ENCODE measurements at regions not wholly inside any gene's neighbourhood (a gene's known extent, or its start where the extent isn't known, plus 50 kb on each side); places are given as distances from the start of the nearest gene placed in this dataset.

GRCh38 chr4:167918077-167918476 is 174.3 kb upstream of the ANXA10 start:
- Histone ChIP-seq H3K9me3 (peaks cover 0 to 11% (median 8%) of the 10 kb centered on the region in 4 donors), H3K4me3 (no peak overlapping the region), H3K27ac (replicated peaks in 1 of 4) (no peak overlapping the region), H3K27me3 (no peaks in the 10 kb centered on the region), H3K4me1 (no peaks in the 10 kb centered on the region), H3K36me3 (no peaks in the 10 kb centered on the region)
- no peak for DNase-seq (ENCODE audit: extremely low spot score)
- no peak for TF ChIP-seq EP300 (IDR thresholded peaks at IDR 0.05)
- no peak for TF ChIP-seq POLR2AphosphoS5 (IDR thresholded peaks at IDR 0.05)
- TF ChIP-seq, protein P1, sequence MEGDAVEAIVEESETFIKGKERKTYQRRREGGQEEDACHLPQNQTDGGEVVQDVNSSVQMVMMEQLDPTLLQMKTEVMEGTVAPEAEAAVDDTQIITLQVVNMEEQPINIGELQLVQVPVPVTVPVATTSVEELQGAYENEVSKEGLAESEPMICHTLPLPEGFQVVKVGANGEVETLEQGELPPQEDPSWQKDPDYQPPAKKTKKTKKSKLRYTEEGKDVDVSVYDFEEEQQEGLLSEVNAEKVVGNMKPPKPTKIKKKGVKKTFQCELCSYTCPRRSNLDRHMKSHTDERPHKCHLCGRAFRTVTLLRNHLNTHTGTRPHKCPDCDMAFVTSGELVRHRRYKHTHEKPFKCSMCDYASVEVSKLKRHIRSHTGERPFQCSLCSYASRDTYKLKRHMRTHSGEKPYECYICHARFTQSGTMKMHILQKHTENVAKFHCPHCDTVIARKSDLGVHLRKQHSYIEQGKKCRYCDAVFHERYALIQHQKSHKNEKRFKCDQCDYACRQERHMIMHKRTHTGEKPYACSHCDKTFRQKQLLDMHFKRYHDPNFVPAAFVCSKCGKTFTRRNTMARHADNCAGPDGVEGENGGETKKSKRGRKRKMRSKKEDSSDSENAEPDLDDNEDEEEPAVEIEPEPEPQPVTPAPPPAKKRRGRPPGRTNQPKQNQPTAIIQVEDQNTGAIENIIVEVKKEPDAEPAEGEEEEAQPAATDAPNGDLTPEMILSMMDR (IDR thresholded peaks at IDR 0.05) = no peak
- no peak for TF ChIP-seq POLR2A (IDR thresholded peaks at IDR 0.05; ENCODE audit: low read depth)
- intact Hi-C loops (cut with DNase I) = no loop called here
- whole genome bisulfite sequencing = 93% methylated on average over 1 of the region's 1 CpG

DNA sequence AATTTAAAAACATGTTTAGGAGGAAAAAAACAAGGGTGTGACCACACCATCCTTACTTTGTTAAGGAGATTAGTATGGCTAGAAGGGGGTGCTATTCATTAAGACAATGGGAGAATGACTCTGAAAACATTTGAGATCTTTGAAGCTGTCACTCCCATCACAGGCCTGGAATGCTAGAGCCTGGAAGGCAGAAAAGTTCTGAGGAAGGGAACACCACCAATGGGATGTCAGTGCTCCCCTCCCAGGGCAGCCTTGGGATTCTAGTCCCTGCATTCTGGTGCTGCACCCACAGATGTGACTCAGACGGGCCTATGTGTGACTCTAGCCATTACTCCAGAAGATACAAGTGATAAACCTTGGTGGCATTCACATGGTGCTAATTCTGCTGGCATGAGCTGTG is 162.2 kb upstream of the ANXA10 start:
- Histone ChIP-seq H3K27ac (replicated peaks in 1 of 4) (no peak overlapping the region), H3K9me3 (no peaks in the 10 kb centered on the region), H3K4me3 (no peak overlapping the region), H3K36me3 (no peaks in the 10 kb centered on the region), H3K4me1 (no peaks in the 10 kb centered on the region), H3K27me3 (no peaks in the 10 kb centered on the region)
- TF ChIP-seq POLR2AphosphoS5 (IDR thresholded peaks at IDR 0.05) (no peak), EP300 (IDR thresholded peaks at IDR 0.05) (no peak), POLR2A (IDR thresholded peaks at IDR 0.05; ENCODE audit: low read depth) (no peak)
- TF ChIP-seq, protein P1 (IDR thresholded peaks at IDR 0.05) = no peak
- DNase-seq (ENCODE audit: extremely low spot score) = no peak
- intact Hi-C loops (cut with DNase I) = no loop called here
- 33% methylated on average over 1 of the region's 1 CpG for WGBS

DNA sequence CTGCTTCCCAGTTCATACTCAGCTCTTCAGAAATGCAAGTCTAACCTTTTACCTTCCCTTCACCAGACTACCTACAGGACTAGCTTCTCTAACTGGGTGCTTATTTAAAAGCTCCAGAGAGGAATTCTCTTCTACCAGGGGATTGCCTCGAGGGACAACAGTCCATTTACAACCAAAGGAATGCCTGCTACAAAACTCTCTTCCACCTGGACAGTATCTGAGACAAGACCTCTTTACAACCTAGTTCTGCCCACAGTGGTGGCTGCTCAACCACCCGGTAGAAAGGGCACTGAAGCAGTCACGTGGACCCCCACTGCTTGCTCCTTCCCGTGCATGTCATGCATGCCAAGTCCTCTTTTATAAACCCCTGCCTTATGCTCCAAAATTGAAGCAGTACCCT is 158.1 kb upstream of the ANXA10 start:
- no peak overlapping the region for H3K4me3 ChIP-seq
- no peak for DNase-seq (ENCODE audit: extremely low spot score)
- TF ChIP-seq POLR2A (IDR thresholded peaks at IDR 0.05; ENCODE audit: low read depth) (no peak), POLR2AphosphoS5 (IDR thresholded peaks at IDR 0.05) (no peak), EP300 (IDR thresholded peaks at IDR 0.05) (no peak)
- TF ChIP-seq, protein P1 (IDR thresholded peaks at IDR 0.05) = no peak
- 75% methylated on average over 4 of the region's 4 CpGs for WGBS
- H3K4me1 ChIP-seq = peaks cover 0 to 8% (median 3%) of the 10 kb centered on the region in 4 donors
- H3K9me3 ChIP-seq = no peaks in the 10 kb centered on the region
- intact Hi-C loops (cut with DNase I) = no loop called here
- no peaks in the 10 kb centered on the region for H3K27me3 ChIP-seq
- H3K36me3 ChIP-seq = no peaks in the 10 kb centered on the region
- H3K27ac ChIP-seq (replicated peaks in 1 of 4) = no peak overlapping the region

DNA sequence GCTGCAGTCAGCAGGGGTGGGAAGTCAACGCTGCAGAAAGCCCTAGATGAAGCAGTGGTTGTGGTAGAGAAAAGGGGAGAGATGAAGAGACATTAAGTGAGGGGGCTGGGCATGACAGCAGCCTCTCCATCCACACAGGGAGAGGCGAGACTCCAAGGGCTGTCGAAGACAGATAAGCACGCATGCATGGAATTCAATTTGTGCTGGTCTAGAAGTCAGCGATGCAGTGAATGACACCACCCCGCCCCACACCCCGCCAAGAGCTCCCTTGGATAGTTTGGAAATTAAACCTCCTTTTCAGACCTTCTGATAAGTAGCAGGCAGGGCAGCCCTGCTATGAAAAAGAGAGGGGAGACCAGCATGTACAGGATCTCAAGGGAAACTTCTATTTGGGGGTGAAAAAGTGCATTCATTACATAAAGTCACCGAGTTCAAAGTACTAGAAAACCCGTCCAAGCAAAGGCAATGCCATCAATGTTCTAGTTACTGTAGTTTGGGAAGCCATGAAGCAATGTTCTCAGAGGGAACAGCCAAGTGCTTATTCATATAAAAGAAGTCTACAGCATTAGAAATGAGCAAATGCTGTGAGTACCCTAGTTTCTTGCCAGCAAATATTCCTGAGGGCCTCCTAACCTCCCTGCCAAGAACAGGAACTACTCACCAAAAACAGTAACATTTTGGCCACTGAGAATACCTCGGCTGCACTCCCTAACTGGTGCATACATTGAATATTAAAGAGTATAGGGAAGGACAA is 152.3 kb upstream of the ANXA10 start:
- H3K4me1 ChIP-seq = peaks cover 0 to 13% (median 6%) of the 10 kb centered on the region in 4 donors
- H3K9me3 ChIP-seq = no peaks in the 10 kb centered on the region
- no peaks in the 10 kb centered on the region for H3K27me3 ChIP-seq
- DNase-seq (ENCODE audit: extremely low spot score) = no peak
- intact Hi-C loops (cut with DNase I) = no loop called here
- TF ChIP-seq, protein P1 (IDR thresholded peaks at IDR 0.05) = no peak
- TF ChIP-seq POLR2AphosphoS5 (IDR thresholded peaks at IDR 0.05) = no peak
- no peak for TF ChIP-seq POLR2A (IDR thresholded peaks at IDR 0.05; ENCODE audit: low read depth)
- no peak for TF ChIP-seq EP300 (IDR thresholded peaks at IDR 0.05)
- H3K4me3 ChIP-seq = no peak overlapping the region
- WGBS = 65% methylated on average over 8 of the region's 10 CpGs
- H3K36me3 ChIP-seq = no peaks in the 10 kb centered on the region
- H3K27ac ChIP-seq (replicated peaks in 1 of 4) = peak overlapping the region in 1 of 4 donors; percentile 18
